H9 (cell line): ENCODE measurements at regions not wholly inside any gene's neighbourhood (a gene's known extent, or its start where the extent isn't known, plus 50 kb on each side); places are given as distances from the start of the nearest gene placed in this dataset.

Source experiments
- DNase-seq: peaks from one replicate; pipeline ENCODE4 v3.0.0-alpha.2; 2017
- H2AFZ ChIP-seq: one replicate; pipeline ENCODE4 v1.6.1; 2013; ENCODE audit warnings: mild to moderate bottlenecking, low read length, control low read depth, moderate library complexity
- H2AK5ac ChIP-seq: 2 replicates; pipeline ENCODE4 v1.6.1; 2013; ENCODE audit warnings: low read length, control low read depth, mixed read lengths; ENCODE audit not compliant: insufficient read length
- H2BK120ac ChIP-seq: one replicate; pipeline ENCODE4 v1.6.1; 2013; ENCODE audit warnings: low read depth, mild to moderate bottlenecking, low read length, control low read depth, inconsistent platforms; ENCODE audit not compliant: poor library complexity, severe bottlenecking
- H2BK12ac ChIP-seq: 2 replicates; pipeline ENCODE4 v1.6.1; 2013; ENCODE audit warnings: low read length, control low read depth, mixed read lengths, low read depth; ENCODE audit not compliant: insufficient read length
- H2BK15ac ChIP-seq: 2 replicates; pipeline ENCODE4 v1.6.1; 2013; ENCODE audit warnings: low read depth, low read length, control low read depth
- H2BK20ac ChIP-seq: one replicate; pipeline ENCODE4 v1.6.1; 2013; ENCODE audit warnings: low read depth, mild to moderate bottlenecking, low read length, control low read depth, inconsistent platforms; ENCODE audit not compliant: poor library complexity, severe bottlenecking
- H2BK5ac ChIP-seq: 2 replicates; pipeline ENCODE4 v1.6.1; 2013; ENCODE audit warnings: low read length, control low read depth, mixed read lengths; ENCODE audit not compliant: insufficient read length
- H3K14ac ChIP-seq: 2 replicates; pipeline ENCODE4 v1.6.1; 2013; ENCODE audit warnings: low read length, control low read depth; ENCODE audit not compliant: insufficient read depth
- H3K18ac ChIP-seq: 2 replicates; pipeline ENCODE4 v1.6.1; 2013; ENCODE audit warnings: low read depth, mild to moderate bottlenecking, mixed read lengths, low read length, control low read depth; ENCODE audit not compliant: insufficient read length
- H3K23ac ChIP-seq: 2 replicates; pipeline ENCODE4 v1.6.1; 2013; ENCODE audit warnings: low read length, control low read depth, mixed read lengths, low read depth; ENCODE audit not compliant: insufficient read length
- H3K23me2 ChIP-seq: 2 replicates; pipeline ENCODE4 v1.6.1; 2013; ENCODE audit warnings: low read depth, mild to moderate bottlenecking, mixed read lengths, low read length, control low read depth; ENCODE audit not compliant: insufficient read length, poor library complexity, severe bottlenecking
- H3K27ac ChIP-seq: 2 replicates; pipeline ENCODE4 v1.5.1; 2013; ENCODE audit warnings: low read length, control low read depth, mixed read lengths, low read depth; ENCODE audit not compliant: insufficient read length
- H3K27me3 ChIP-seq: 2 replicates; pipeline ENCODE4 v1.6.1; 2013; ENCODE audit warnings: low read length, control low read depth, inconsistent platforms; ENCODE audit not compliant: insufficient read depth
- H3K4ac ChIP-seq: 2 replicates; pipeline ENCODE4 v1.6.1; 2013; ENCODE audit warnings: low read depth, mild to moderate bottlenecking, control low read depth, inconsistent platforms, low read length, moderate library complexity
- H3K4me1 ChIP-seq: 2 replicates; pipeline ENCODE4 v1.6.1; 2013; ENCODE audit warnings: low read length, control low read depth, inconsistent platforms; ENCODE audit not compliant: insufficient read depth
- H3K4me2 ChIP-seq: 2 replicates; pipeline ENCODE4 v1.6.1; 2013; ENCODE audit warnings: low read length, control low read depth, mixed read lengths; ENCODE audit not compliant: insufficient read length, insufficient read depth
- H3K56ac ChIP-seq: 2 replicates; pipeline ENCODE4 v1.6.1; 2013; ENCODE audit warnings: low read depth, mild to moderate bottlenecking, mixed read lengths, low read length, control low read depth; ENCODE audit not compliant: insufficient read length
- H3K79me1 ChIP-seq: 2 replicates; pipeline ENCODE4 v1.6.1; 2013; ENCODE audit warnings: low read depth, mild to moderate bottlenecking, moderate library complexity, low read length, control low read depth, inconsistent platforms; ENCODE audit not compliant: insufficient read depth, poor library complexity, severe bottlenecking
- H3K79me2 ChIP-seq: 2 replicates; pipeline ENCODE4 v1.6.1; 2013; ENCODE audit warnings: low read length, control low read depth, inconsistent platforms; ENCODE audit not compliant: insufficient read depth
- H3K9ac ChIP-seq: 2 replicates; pipeline ENCODE4 v1.6.1; 2013; ENCODE audit warnings: low read length, control low read depth, mixed read lengths; ENCODE audit not compliant: insufficient read length; ENCODE audit errors: extremely low read depth
- H3K9me3 ChIP-seq: one replicate; pipeline ENCODE4 v1.6.1; 2013; ENCODE audit warnings: low read depth, low read length, inconsistent platforms; ENCODE audit not compliant: control insufficient read depth
- H3T11ph ChIP-seq: one replicate; pipeline ENCODE4 v1.6.1; 2013; ENCODE audit warnings: mild to moderate bottlenecking, low read length, control low read depth, inconsistent platforms
- H4K20me1 ChIP-seq: one replicate; pipeline ENCODE4 v1.6.1; 2013; ENCODE audit not compliant: control insufficient read depth, insufficient read length, insufficient read depth
- H4K5ac ChIP-seq: 2 replicates; pipeline ENCODE4 v1.6.1; 2013; ENCODE audit warnings: low read depth, mild to moderate bottlenecking, mixed read lengths, low read length, control low read depth; ENCODE audit not compliant: insufficient read length
- H4K8ac ChIP-seq: replicated peaks from 2 replicates; pipeline ENCODE4 v1.6.1; 2013; ENCODE audit warnings: low read length, control low read depth, mixed read lengths, low read depth; ENCODE audit not compliant: insufficient read length
- H4K91ac ChIP-seq: 2 replicates; pipeline ENCODE4 v1.6.1; 2013; ENCODE audit warnings: low read depth, mild to moderate bottlenecking, moderate library complexity, mixed read lengths, low read length, control low read depth; ENCODE audit not compliant: insufficient read length
- H3K27ac Mint-ChIP-seq, 3 experiments: 2 replicates in 2 of 3; 3 replicates in 1 of 3; pipeline ENCODE4 v1.8.0; 2020 to 2021; ENCODE audit warnings: mixed read lengths in 3 of 3, mild to moderate bottlenecking in 1 of 3, moderate library complexity in 1 of 3
- H3K27me3 Mint-ChIP-seq: 2 replicates; pipeline ENCODE4 v1.8.0; 2021; ENCODE audit warnings: low read depth, mild to moderate bottlenecking, moderate library complexity, mixed read lengths
- H3K36me3 Mint-ChIP-seq, 3 experiments: 2 replicates in 2 of 3; 3 replicates in 1 of 3; pipeline ENCODE4 v1.8.0; 2020 to 2021; ENCODE audit warnings: low read depth in 3 of 3, mixed read lengths in 3 of 3; ENCODE audit not compliant: insufficient read depth in 1 of 3
- H3K4me1 Mint-ChIP-seq, 2 experiments: 2 replicates each; pipeline ENCODE4 v1.8.0; 2020; ENCODE audit warnings: mixed read lengths in 2 of 2
- H3K4me3 Mint-ChIP-seq, 2 experiments: 2 replicates in 1 of 2; 3 replicates in 1 of 2; pipeline ENCODE4 v1.8.0; 2020 to 2021; ENCODE audit warnings: mild to moderate bottlenecking in 2 of 2, mixed read lengths in 2 of 2, moderate library complexity in 1 of 2
- H3K9me3 Mint-ChIP-seq, 2 experiments: 2 replicates in 1 of 2; 3 replicates in 1 of 2; pipeline ENCODE4 v1.8.0; 2020; ENCODE audit warnings: mild to moderate bottlenecking in 2 of 2, mixed read lengths in 2 of 2, moderate library complexity in 1 of 2
- WGBS: extraction: QIAGEN DNeasy Blood & Tissue Kit; methylation state at CpG from one replicate; pipeline ENCODE4 v1.1.7; 2013; ENCODE audit warnings: missing lambda C conversion rate, low lambda C conversion rate, mixed read lengths; ENCODE audit not compliant: insufficient read length; ENCODE audit errors: extremely low coverage; 5-methylcytosine and 5-hydroxymethylcytosine counted together
- TF ChIP-seq, protein P1 (sequence below): fragments of 200-600 bp; sonication (generic); conservative IDR thresholded peaks from 3 replicates; pipeline ENCODE4 v1.8.0; 2021; ENCODE audit warnings: antibody characterized with exemption, mild to moderate bottlenecking

DNA sequence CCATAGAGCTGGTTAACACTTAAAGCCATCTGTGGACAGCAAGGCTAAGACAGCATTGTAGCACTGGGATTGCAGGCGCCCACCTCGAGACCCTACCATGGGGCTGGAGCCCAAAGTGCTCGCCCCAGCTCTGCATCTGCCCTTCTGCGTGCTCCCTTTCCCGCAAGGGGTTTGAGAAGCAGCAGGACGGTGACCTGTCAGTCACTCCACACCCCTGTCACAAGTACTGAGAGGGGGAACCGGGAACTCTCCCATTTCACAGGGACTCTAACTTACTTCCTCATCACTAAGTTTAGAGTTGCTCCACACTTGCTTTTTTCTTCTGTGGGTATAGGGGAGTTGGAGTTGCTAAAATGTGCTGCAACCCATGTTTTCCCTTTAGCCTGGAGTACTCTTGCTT, 273.2 kb downstream of the SMARCA2 start:
- no peak overlapping the region for H2BK15ac ChIP-seq
- no peak overlapping the region for H3K4ac ChIP-seq
- H3T11ph ChIP-seq: no peak overlapping the region
- H4K91ac ChIP-seq: no peak overlapping the region
- H4K20me1 ChIP-seq: no peaks in the 10 kb centered on the region
- no peak overlapping the region for H2AK5ac ChIP-seq
- H3K27me3 ChIP-seq: no peaks in the 10 kb centered on the region
- no peaks in the 10 kb centered on the region for H3K23me2 ChIP-seq
- no peak overlapping the region for H2BK5ac ChIP-seq
- H3K9me3 ChIP-seq: no peaks in the 10 kb centered on the region
- no peak overlapping the region for H2AFZ ChIP-seq
- no peak overlapping the region for H2BK12ac ChIP-seq
- H3K14ac ChIP-seq: no peak overlapping the region
- H3K27me3 Mint-ChIP-seq: no peaks in the 10 kb centered on the region
- peaks cover 41 to 48% of the 10 kb centered on the region in 2 experiments for H3K4me1 Mint-ChIP-seq
- no peak overlapping the region for H3K27ac ChIP-seq
- no peak overlapping the region for H3K27ac Mint-ChIP-seq
- TF ChIP-seq, protein P1, sequence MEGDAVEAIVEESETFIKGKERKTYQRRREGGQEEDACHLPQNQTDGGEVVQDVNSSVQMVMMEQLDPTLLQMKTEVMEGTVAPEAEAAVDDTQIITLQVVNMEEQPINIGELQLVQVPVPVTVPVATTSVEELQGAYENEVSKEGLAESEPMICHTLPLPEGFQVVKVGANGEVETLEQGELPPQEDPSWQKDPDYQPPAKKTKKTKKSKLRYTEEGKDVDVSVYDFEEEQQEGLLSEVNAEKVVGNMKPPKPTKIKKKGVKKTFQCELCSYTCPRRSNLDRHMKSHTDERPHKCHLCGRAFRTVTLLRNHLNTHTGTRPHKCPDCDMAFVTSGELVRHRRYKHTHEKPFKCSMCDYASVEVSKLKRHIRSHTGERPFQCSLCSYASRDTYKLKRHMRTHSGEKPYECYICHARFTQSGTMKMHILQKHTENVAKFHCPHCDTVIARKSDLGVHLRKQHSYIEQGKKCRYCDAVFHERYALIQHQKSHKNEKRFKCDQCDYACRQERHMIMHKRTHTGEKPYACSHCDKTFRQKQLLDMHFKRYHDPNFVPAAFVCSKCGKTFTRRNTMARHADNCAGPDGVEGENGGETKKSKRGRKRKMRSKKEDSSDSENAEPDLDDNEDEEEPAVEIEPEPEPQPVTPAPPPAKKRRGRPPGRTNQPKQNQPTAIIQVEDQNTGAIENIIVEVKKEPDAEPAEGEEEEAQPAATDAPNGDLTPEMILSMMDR: no peak
- no peak overlapping the region for H4K8ac ChIP-seq
- H4K5ac ChIP-seq: no peak overlapping the region
- no peak overlapping the region for H3K18ac ChIP-seq
- H2BK20ac ChIP-seq: no peak overlapping the region
- no peak overlapping the region for H3K4me3 Mint-ChIP-seq
- no peaks in the 10 kb centered on the region for H3K9me3 Mint-ChIP-seq
- H3K4me2 ChIP-seq: no peak overlapping the region
- H3K4me1 ChIP-seq: peaks cover 5% of the 10 kb centered on the region; the same call in 1 of the 2 replicates
- H3K79me1 ChIP-seq: no peaks in the 10 kb centered on the region
- DNase-seq: no peak
- WGBS: no CpG with 5 or more reads among the region's 7 CpGs
- H2BK120ac ChIP-seq: no peak overlapping the region
- H3K23ac ChIP-seq: no peak overlapping the region
- H3K79me2 ChIP-seq: no peaks in the 10 kb centered on the region
- H3K9ac ChIP-seq: no peak overlapping the region
- no peak overlapping the region for H3K56ac ChIP-seq
- H3K36me3 Mint-ChIP-seq: peaks cover 0 to 16% (median 4%) of the 10 kb centered on the region in 3 experiments; a peak in 2 of 7 replicates
